B cell (primary cell): ENCODE measurements at regions not wholly inside any gene's neighbourhood (a gene's known extent, or its start where the extent isn't known, plus 50 kb on each side); places are given as distances from the start of the nearest gene placed in this dataset.

ENCODE experiments used
- ATAC-seq: fragments of 200-7000 bp; cut with Tn5 transposase; one replicate; pipeline ENCODE4 v1.10.0; 2021; ENCODE audit warnings: low read depth, mild to moderate bottlenecking, moderate number of reproducible peaks, moderate library complexity
- CTCF ChIA-PET: fragments of 350-600 bp; sonication (Branson Sonifier 250); formaldehyde crosslinking; loops from one replicate; lab custom pipeline; 2021; ENCODE audit warnings: antibody characterized with exemption, inconsistent platforms; lab: Charles Lee
- POLR2A ChIA-PET: fragments of 350-600 bp; sonication (Branson Sonifier 250); formaldehyde crosslinking; loops from one replicate; lab custom pipeline; 2021; ENCODE audit warnings: antibody characterized with exemption; lab: Charles Lee
- DNase-seq: peaks from one replicate; pipeline ENCODE4 v3.0.0; 2013
- H2AFZ ChIP-seq: 2 replicates; pipeline ENCODE4 v1.6.1; 2012; ENCODE audit warnings: mild to moderate bottlenecking, low read depth, low read length; ENCODE audit not compliant: insufficient read depth, poor library complexity, severe bottlenecking
- H3K27ac ChIP-seq, 2 donors: 1 replicate in 1 of 2; 2 replicates in 1 of 2; pipeline ENCODE4 v1.5.1; 2012 to 2013; ENCODE audit warnings: low read length in 2 of 2, mild to moderate bottlenecking in 2 of 2, moderate library complexity in 1 of 2
- H3K27me3 ChIP-seq, 4 experiments: fragments of 200-600 bp in 1 of 4; sonication (generic) in 1 of 4; replicated peaks in 1 of 4; 1 replicate in 2 of 4; 2 replicates in 2 of 4; pipeline versions ENCODE4 v1.6.1 to v1.7.0; 2013 to 2016; ENCODE audit warnings: low read length in 3 of 4, mild to moderate bottlenecking in 2 of 4, mixed read lengths in 1 of 4, moderate library complexity in 1 of 4; ENCODE audit not compliant: insufficient read depth in 4 of 4, control insufficient read depth in 3 of 4; ENCODE audit errors: control extremely low read depth in 1 of 4
- H3K36me3 ChIP-seq, 2 experiments: replicated peaks in 1 of 2; 1 replicate in 1 of 2; 2 replicates in 1 of 2; pipeline versions ENCODE4 v1.6.1 to v1.7.1; 2013; ENCODE audit warnings: low read length in 1 of 2; ENCODE audit not compliant: insufficient read depth in 2 of 2, control insufficient read depth in 1 of 2; ENCODE audit errors: control extremely low read depth in 1 of 2, extremely low read depth in 1 of 2
- H3K4me1 ChIP-seq, 2 donors: fragments of 200-600 bp in 1 of 2; sonication (generic) in 1 of 2; 1 replicate in 1 of 2; 2 replicates in 1 of 2; pipeline versions ENCODE4 v1.5.1 to v1.6.1; 2013 to 2017; ENCODE audit warnings: low read length in 2 of 2; ENCODE audit not compliant: control insufficient read depth in 2 of 2, insufficient read depth in 2 of 2
- H3K4me2 ChIP-seq: replicated peaks from 2 replicates; pipeline ENCODE3; 2012; ENCODE audit warnings: mild to moderate bottlenecking, low read depth, low read length; ENCODE audit not compliant: poor library complexity, severe bottlenecking
- H3K4me3 ChIP-seq, 5 experiments: fragments of 200-600 bp in 1 of 5; sonication (generic) in 1 of 5; 1 replicate in 3 of 5; 2 replicates in 2 of 5; pipeline versions ENCODE4 v1.5.1 to v1.7.0; 2011 to 2016; ENCODE audit warnings: low read length in 4 of 5, mild to moderate bottlenecking in 4 of 5, low read depth in 2 of 5, control low read depth in 1 of 5, moderate library complexity in 1 of 5; ENCODE audit not compliant: insufficient read depth in 1 of 5; ENCODE audit errors: control extremely low read depth in 1 of 5, extremely low read depth in 1 of 5
- H3K79me2 ChIP-seq: fragments of 200-600 bp; sonication (generic); one replicate; pipeline ENCODE4 v1.6.0; 2016; ENCODE audit warnings: low read length; ENCODE audit not compliant: control insufficient read depth, insufficient read depth
- H3K9ac ChIP-seq: fragments of 200-600 bp; sonication (generic); 2 replicates; pipeline ENCODE4 v1.6.1; 2017; ENCODE audit warnings: mild to moderate bottlenecking, low read length, moderate library complexity
- H3K9me3 ChIP-seq, 3 donors: one replicate each; pipeline versions ENCODE4 v1.6.1 to v1.7.1; 2013; ENCODE audit warnings: low read length in 2 of 3; ENCODE audit not compliant: control insufficient read depth in 2 of 3, insufficient read depth in 1 of 3; ENCODE audit errors: control extremely low read depth in 1 of 3
- H4K20me1 ChIP-seq: 2 replicates; pipeline ENCODE4 v1.6.0; 2012; ENCODE audit warnings: mild to moderate bottlenecking, low read length; ENCODE audit not compliant: insufficient read depth, control insufficient read depth, poor library complexity, severe bottlenecking
- H3K27ac Mint-ChIP-seq: one replicate; pipeline ENCODE4 v1.8.0; 2021; ENCODE audit warnings: mixed read lengths
- H3K27me3 Mint-ChIP-seq: one replicate; pipeline ENCODE4 v1.8.0; 2021; ENCODE audit warnings: mixed read lengths
- H3K4me1 Mint-ChIP-seq: one replicate; pipeline ENCODE4 v1.8.0; 2021; ENCODE audit warnings: mixed read lengths
- H3K4me3 Mint-ChIP-seq: one replicate; pipeline ENCODE4 v1.8.0; 2021; ENCODE audit warnings: mixed read lengths
- H3K9me3 Mint-ChIP-seq: one replicate; pipeline ENCODE4 v1.8.0; 2022; ENCODE audit warnings: mixed read lengths; ENCODE audit not compliant: insufficient read depth
- CTCF ChIP-seq: fragments of 200-600 bp; IDR thresholded peaks from one replicate; pipeline ENCODE4 v1.8.0; 2022; ENCODE audit warnings: antibody characterized with exemption, mild to moderate bottlenecking
- EZH2 ChIP-seq: IDR thresholded peaks from 2 replicates; pipeline ENCODE4 v1.6.1; 2012; ENCODE audit warnings: borderline replicate concordance, low read depth, mild to moderate bottlenecking, moderate library complexity, low read length; ENCODE audit not compliant: insufficient read depth, poor library complexity, severe bottlenecking
- WGBS: methylation state at CpG from one replicate; pipeline ENCODE4 v1.1.5; 2013; ENCODE audit warnings: missing lambda C conversion rate; ENCODE audit not compliant: insufficient coverage; 5-methylcytosine and 5-hydroxymethylcytosine counted together
- intact Hi-C: fragments of 100-400 bp; cut with micrococcal nuclease; formaldehyde crosslinking; loops from one replicate; pipeline ENCODE4 v1.10.0; 2022

GRCh38 chr7:121574109-121574508 lies 178.0 kb upstream of the FAM3C start:
- no peaks in the 10 kb centered on the region for H4K20me1 ChIP-seq
- H3K4me2 ChIP-seq, result no peak overlapping the region
- Mint-ChIP-seq H3K9me3 (no peaks in the 10 kb centered on the region), H3K27me3 (peaks cover 42% of the 10 kb centered on the region), H3K4me1 (no peaks in the 10 kb centered on the region), H3K27ac (no peak overlapping the region), H3K4me3 (no peak overlapping the region)
- TF ChIP-seq EZH2 (no peak), CTCF (no peak)
- no peaks in the 10 kb centered on the region for H3K79me2 ChIP-seq
- ATAC-seq (no peak), DNase-seq (no peak)
- H3K27me3 ChIP-seq, result peaks cover 0 to 11% (median 8%) of the 10 kb centered on the region in 4 experiments
- no peak overlapping the region for H3K27ac ChIP-seq
- ChIA-PET POLR2A (no interaction called here), CTCF (no interaction called here)
- H3K9me3 ChIP-seq, result no peaks in the 10 kb centered on the region
- H2AFZ ChIP-seq, result no peak overlapping the region
- intact Hi-C loops, result no loop called here
- H3K9ac ChIP-seq, result no peak overlapping the region
- H3K4me3 ChIP-seq, result no peak overlapping the region
- no peaks in the 10 kb centered on the region for H3K4me1 ChIP-seq
- H3K36me3 ChIP-seq, result no peaks in the 10 kb centered on the region

- Histone ChIP-seq H3K9me3 (no peaks in the 10 kb centered on the region), H3K27me3 (peaks cover 0 to 11% (median 8%) of the 10 kb centered on the region in 4 experiments), H3K36me3 (no peaks in the 10 kb centered on the region), H3K4me1 (no peaks in the 10 kb centered on the region), H3K4me3 (no peak overlapping the region), H3K27ac (no peak overlapping the region), H4K20me1 (no peaks in the 10 kb centered on the region), H3K9ac (no peak overlapping the region), H3K79me2 (no peaks in the 10 kb centered on the region), H3K4me2 (no peak overlapping the region), H2AFZ (no peak overlapping the region)
- no peak for ATAC-seq
- DNase-seq, result no peak
- no peaks in the 10 kb centered on the region for H3K4me1 Mint-ChIP-seq
- no peak overlapping the region for H3K27ac Mint-ChIP-seq
- ChIA-PET POLR2A (no interaction called here), CTCF (no interaction called here)
- TF ChIP-seq CTCF (no peak), EZH2 (no peak)
- H3K4me3 Mint-ChIP-seq, result no peak overlapping the region
- intact Hi-C loops, result no loop called here
- H3K27me3 Mint-ChIP-seq, result peaks cover 48% of the 10 kb centered on the region
- H3K9me3 Mint-ChIP-seq, result no peaks in the 10 kb centered on the region
- WGBS, result 81% methylated on average over 6 of the region's 7 CpGs
Observed at GRCh38 chr7:121572615-121573014, 176.5 kb upstream of the FAM3C start.
